ENCODE measurements at regions not wholly inside any gene's neighbourhood (a gene's known extent, or its start where the extent isn't known, plus 50 kb on each side); places are given as distances from the start of the nearest gene placed in this dataset.
"Not testable (repeated sequence)": the region's sequence is repeated elsewhere in the genome, so short reads cannot be mapped to it uniquely, and the experiment has no call there.

- no peaks in the 10 kb centered on the region for H3K79me2 ChIP-seq (ENCODE audit: low read length)
- no peaks in the 10 kb centered on the region for H3K36me3 ChIP-seq (ENCODE audit: low read depth, low read length)
- peak; percentile 93 for ATAC-seq
- no peaks in the 10 kb centered on the region for H3K9me3 ChIP-seq (ENCODE audit: low read length)
- BruUV-seq (replicated peaks) = no TSS peak
- no peaks in the 10 kb centered on the region for H3K27me3 ChIP-seq (ENCODE audit: low read length)
- H3K9ac ChIP-seq (ENCODE audit: low read length) = no peak overlapping the region
- TF ChIP-seq EZH2 (IDR thresholded peaks at IDR 0.05; ENCODE audit: low read length, unreplicated experiment) (no peak), EZH2phosphoT487 (IDR thresholded peaks at IDR 0.05; ENCODE audit: borderline replicate concordance, low read length) (no peak), CTCF (conservative IDR thresholded peaks at IDR 0.05; ENCODE audit: low read depth, low read length) (no peak)
- H3K4me2 ChIP-seq (ENCODE audit: low read length) = no peak overlapping the region
- H3F3A ChIP-seq (ENCODE audit: low read length, unreplicated experiment) = no peaks in the 10 kb centered on the region
- no peak overlapping the region for H3K4me3 ChIP-seq (ENCODE audit: low read length)
- H3K4me1 ChIP-seq (ENCODE audit: insufficient read depth, low read length) = no peaks in the 10 kb centered on the region
- CTCF ChIA-PET = no interaction called here
- no peak overlapping the region for H3K27ac ChIP-seq (ENCODE audit: low read length)
- H3K9me2 ChIP-seq (replicated peaks; ENCODE audit: low read length) = no peaks in the 10 kb centered on the region
- no peaks in the 10 kb centered on the region for H4K20me1 ChIP-seq (ENCODE audit: low read length)
- POLR2A ChIA-PET (ENCODE audit: unreplicated experiment) = no interaction called here
- no peak overlapping the region for H2AFZ ChIP-seq (ENCODE audit: low read length)
- intact Hi-C loops (cut with micrococcal nuclease) = no loop called here
- peak; percentile 36 for DNase-seq
Observed at GRCh38 chr2:155902635-155903034, 429.9 kb downstream of the NR4A2 start.

GRCh38 chr2:155895016-155895415 is 437.5 kb downstream of the NR4A2 start:
- DNase-seq = peak; percentile 72
- ChIA-PET POLR2A (ENCODE audit: unreplicated experiment) (no interaction called here), CTCF (interaction anchor here (0.5 kb wide), 1 partner anchor 440 kb away, joined by 3 read pairs; no protein-coding TSS in a partner anchor)
- H3K36me3 ChIP-seq (ENCODE audit: low read depth, low read length) = no peaks in the 10 kb centered on the region
- TF ChIP-seq EZH2phosphoT487 (IDR thresholded peaks at IDR 0.05; ENCODE audit: borderline replicate concordance, low read length) (no peak), CTCF (conservative IDR thresholded peaks at IDR 0.05; ENCODE audit: low read depth, low read length) (no peak)
- H3K27ac ChIP-seq (ENCODE audit: low read length) = no peak overlapping the region
- H3K9me3 ChIP-seq (ENCODE audit: low read length) = no peaks in the 10 kb centered on the region
- peaks cover 13% of the 10 kb centered on the region for H3K4me1 ChIP-seq (ENCODE audit: insufficient read depth, low read length)
- peak; percentile 99 for ATAC-seq
- H3F3A ChIP-seq (ENCODE audit: low read length, unreplicated experiment) = no peaks in the 10 kb centered on the region
- H2AFZ ChIP-seq (ENCODE audit: low read length) = no peak overlapping the region
- intact Hi-C loops (cut with micrococcal nuclease) = no loop called here
- BruUV-seq (replicated peaks) = no TSS peak
- H4K20me1 ChIP-seq (ENCODE audit: low read length) = no peaks in the 10 kb centered on the region
- no peaks in the 10 kb centered on the region for H3K9me2 ChIP-seq (replicated peaks; ENCODE audit: low read length)
- no peak overlapping the region for H3K4me3 ChIP-seq (ENCODE audit: low read length)
- no peak overlapping the region for H3K9ac ChIP-seq (ENCODE audit: low read length)
- peak overlapping the region; percentile 48 for H3K4me2 ChIP-seq (ENCODE audit: low read length)
- H3K79me2 ChIP-seq (ENCODE audit: low read length) = no peaks in the 10 kb centered on the region
- H3K27me3 ChIP-seq (ENCODE audit: low read length) = no peaks in the 10 kb centered on the region

GRCh38 chr2:155880382-155880781 is 452.1 kb downstream of the NR4A2 start:
- BruUV-seq (replicated peaks) = TSS peak; percentile 83
- Histone ChIP-seq H3K4me2 (ENCODE audit: low read length) (peak overlapping the region; percentile 58), H3K9ac (ENCODE audit: low read length) (peak overlapping the region; percentile 84), H3K27ac (ENCODE audit: low read length) (peak overlapping the region; percentile 98), H2AFZ (ENCODE audit: low read length) (peak overlapping the region; percentile 74), H3K4me1 (ENCODE audit: insufficient read depth, low read length) (peaks cover 22% of the 10 kb centered on the region)
- H3K79me2 ChIP-seq (ENCODE audit: low read length); CTCF ChIA-PET; H3K36me3 ChIP-seq (ENCODE audit: low read depth, low read length); H3K27me3 ChIP-seq (ENCODE audit: low read length); H3K9me2 ChIP-seq (replicated peaks; ENCODE audit: low read length); H3F3A ChIP-seq (ENCODE audit: low read length, unreplicated experiment); H4K20me1 ChIP-seq (ENCODE audit: low read length); H3K4me3 ChIP-seq (ENCODE audit: low read length); H3K9me3 ChIP-seq (ENCODE audit: low read length): not testable (repeated sequence)
- DNase-seq (peak; percentile 52), ATAC-seq (peak; percentile 72)
- intact Hi-C loops (cut with micrococcal nuclease) = loop anchor here (1.0 kb wide), 1 partner anchor 462 kb away; no protein-coding TSS in a partner anchor
- POLR2A ChIA-PET (ENCODE audit: unreplicated experiment) = interaction anchor here (0.5 to 0.7 kb wide), 4 partner anchors 165 to 1366 kb away, joined by 3 to 7 read pairs (median 4); no protein-coding TSS in a partner anchor

- Histone ChIP-seq H2AFZ (ENCODE audit: low read length) (peak overlapping the region; percentile 74), H3K4me3 (ENCODE audit: low read length) (peak overlapping the region; percentile 11; the same call in 1 of the 2 replicates), H3K9ac (ENCODE audit: low read length) (peak overlapping the region; percentile 84), H3K4me2 (ENCODE audit: low read length) (peak overlapping the region; percentile 60), H3K27ac (ENCODE audit: low read length) (peak overlapping the region; percentile 98), H3K4me1 (ENCODE audit: insufficient read depth, low read length) (peaks cover 22% of the 10 kb centered on the region)
- BruUV-seq (replicated peaks); H4K20me1 ChIP-seq (ENCODE audit: low read length); H3K9me2 ChIP-seq (replicated peaks; ENCODE audit: low read length); H3F3A ChIP-seq (ENCODE audit: low read length, unreplicated experiment); H3K36me3 ChIP-seq (ENCODE audit: low read depth, low read length); CTCF ChIA-PET; H3K79me2 ChIP-seq (ENCODE audit: low read length); H3K9me3 ChIP-seq (ENCODE audit: low read length); H3K27me3 ChIP-seq (ENCODE audit: low read length): not testable (repeated sequence)
- DNase-seq (peak; percentile 91), ATAC-seq (peak; percentile 93)
- intact Hi-C loops (cut with micrococcal nuclease) = loop anchor here (1.0 kb wide), 1 partner anchor 462 kb away; no protein-coding TSS in a partner anchor
- POLR2A ChIA-PET (ENCODE audit: unreplicated experiment) = interaction anchor here (0.5 to 0.7 kb wide), 3 partner anchors 164 to 601 kb away, joined by 3 to 7 read pairs (median 3); no protein-coding TSS in a partner anchor
Observed at GRCh38 chr2:155879900-155880299, 452.6 kb downstream of the NR4A2 start.
